Endothelial cell of hepatic sinusoid (primary cell): ENCODE measurements at regions not wholly inside any gene's neighbourhood (a gene's known extent, or its start where the extent isn't known, plus 50 kb on each side); places are given as distances from the start of the nearest gene placed in this dataset.

ENCODE experiments used
- in situ Hi-C: cut with HindIII; loops from 2 replicates; pipeline ENCODE4 v1.10.0; 2017; ENCODE audit warnings: low sequenced_read_pairs

DNA sequence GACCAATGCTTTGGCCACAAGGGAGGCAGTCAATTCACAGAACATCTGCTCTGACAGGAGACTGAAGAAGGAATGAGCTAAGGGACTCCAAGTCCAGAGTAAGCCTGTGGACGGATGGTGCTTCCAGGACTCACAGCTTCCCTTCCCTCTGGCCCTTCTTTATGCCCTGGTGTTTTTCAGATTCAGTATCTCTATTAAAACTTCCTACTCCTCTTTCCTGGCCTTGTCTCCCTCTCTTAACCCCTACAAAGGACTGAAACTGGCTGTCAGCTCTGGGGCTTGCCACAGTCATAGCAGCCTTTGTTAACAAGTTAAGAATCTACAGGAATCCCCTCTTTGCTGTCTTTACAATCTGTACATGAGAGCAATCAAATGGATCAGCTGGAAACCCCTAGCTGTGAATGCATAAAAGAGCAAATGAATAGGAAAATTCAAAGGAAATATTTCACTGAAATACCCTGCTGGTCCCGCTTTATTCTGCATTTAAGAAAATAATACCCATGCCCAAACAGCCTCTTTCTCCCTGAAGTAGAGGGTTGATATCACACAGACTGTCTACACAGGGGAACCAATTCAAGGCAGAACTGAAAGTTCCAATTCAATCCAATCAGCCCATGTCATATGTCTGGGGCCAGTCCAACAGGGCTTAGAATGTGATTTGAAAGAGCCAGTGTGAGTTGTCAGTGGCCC is 192.3 kb downstream of the MZT1 start:
- in situ Hi-C loops = no loop called here

- in situ Hi-C loops = no loop called here
Measured at GRCh38 chr13:72530471-72530870, 197.0 kb downstream of the MZT1 start.

- in situ Hi-C loops = no loop called here
Measured at GRCh38 chr13:72527333-72527732, 200.1 kb downstream of the MZT1 start.

- in situ Hi-C loops = no loop called here
Measured at GRCh38 chr13:72523593-72523992, 203.8 kb downstream of the MZT1 start.

DNA sequence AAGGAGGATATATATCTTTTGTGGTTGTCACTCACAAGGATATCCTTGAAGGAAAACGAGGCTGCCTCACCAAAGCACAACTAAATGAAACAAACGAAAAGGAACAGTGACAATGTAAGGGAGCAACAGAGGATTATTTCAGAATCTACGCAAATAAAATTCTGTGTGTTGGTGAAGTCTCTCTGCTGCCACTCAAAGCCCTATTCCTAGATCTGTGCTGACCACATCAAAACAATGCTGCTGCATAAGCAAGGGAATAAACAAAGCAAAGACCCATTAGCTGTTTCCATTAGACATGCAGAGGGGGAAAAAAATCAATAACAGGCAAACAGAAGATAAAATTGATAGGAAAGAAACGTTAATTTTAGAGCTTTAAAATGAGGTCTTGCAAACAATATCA is 204.4 kb downstream of the MZT1 start:
- in situ Hi-C loops = no loop called here

GRCh38 chr13:72521940-72522661 is 205.3 kb downstream of the MZT1 start:
- in situ Hi-C loops = no loop called here

DNA sequence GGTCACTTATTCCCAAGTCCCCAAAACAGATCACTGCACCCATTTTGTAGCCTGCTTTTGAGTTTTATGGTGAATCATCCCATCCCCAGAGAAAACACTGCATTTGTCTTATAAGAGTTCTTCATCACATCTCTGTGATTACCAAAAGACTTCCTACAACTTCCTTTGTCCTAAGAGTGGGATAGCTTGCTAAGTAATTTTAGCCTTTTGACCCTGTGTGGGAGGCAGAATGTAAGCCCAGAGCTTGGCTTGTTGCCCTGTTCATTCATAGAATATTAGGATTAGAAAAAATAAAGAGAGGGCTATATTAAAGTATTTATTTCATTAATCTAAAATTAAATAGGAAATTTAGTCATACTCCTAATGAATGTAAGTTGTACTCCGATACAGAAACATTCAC is 213.3 kb downstream of the MZT1 start:
- in situ Hi-C loops = no loop called here

DNA sequence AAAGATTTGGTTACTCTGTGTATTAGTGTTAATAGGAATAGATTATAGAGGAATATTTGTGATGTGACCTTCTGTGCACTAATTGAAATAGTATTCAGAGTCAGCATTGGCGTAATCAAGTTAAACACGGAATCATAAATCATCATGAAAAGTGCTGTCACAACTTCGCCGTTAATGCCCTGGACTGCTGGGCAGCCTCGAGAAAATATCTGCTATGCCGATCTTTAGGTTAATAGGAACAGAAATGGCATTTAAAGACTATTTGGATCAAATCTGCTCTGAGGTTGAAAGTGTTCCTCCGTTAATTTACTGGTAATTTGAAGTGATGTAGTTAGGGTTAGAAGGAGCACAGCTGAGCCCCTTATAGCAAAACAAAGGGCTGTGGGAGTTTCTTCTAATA is 219.0 kb downstream of the MZT1 start:
- in situ Hi-C loops = loop anchor here (5.0 kb wide), 1 partner anchor 54 kb away; no protein-coding TSS in a partner anchor

DNA sequence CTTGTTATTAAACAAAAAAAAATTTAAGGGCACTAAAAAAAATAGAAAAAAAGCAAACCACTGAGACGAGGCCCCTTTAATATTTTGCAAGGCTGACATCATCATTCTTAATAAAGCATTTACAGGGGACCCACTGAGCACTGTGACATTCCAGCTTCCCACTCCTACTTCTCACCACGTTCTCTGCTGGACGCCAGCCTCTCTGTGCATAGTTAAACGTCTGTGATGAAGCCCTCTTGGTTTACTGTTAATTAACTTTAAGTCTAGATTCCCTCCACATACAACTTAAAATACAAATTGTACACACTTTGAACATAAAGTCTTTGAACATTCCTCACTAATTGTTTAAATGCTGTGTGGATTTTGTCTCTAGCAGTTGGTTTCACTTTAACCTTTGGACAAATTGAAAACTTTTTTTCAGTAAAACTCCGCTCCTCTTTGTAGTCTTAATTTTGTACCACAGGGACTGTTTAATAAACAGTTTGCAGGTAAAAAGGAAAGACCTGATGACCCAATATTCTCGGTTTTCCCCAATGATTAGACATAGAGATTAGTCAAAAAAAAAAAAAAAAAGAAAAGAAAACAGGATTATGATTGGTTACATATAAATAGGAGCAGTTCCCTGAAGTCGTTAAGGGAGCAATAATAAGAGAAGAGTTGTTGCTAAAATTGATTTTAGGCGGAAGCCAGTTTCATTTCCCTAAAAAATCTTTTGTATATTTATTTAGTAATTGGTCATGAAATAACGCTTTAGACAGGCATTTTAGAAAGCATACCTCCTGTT is 219.8 kb downstream of the MZT1 start:
- in situ Hi-C loops = loop anchor here (5.0 kb wide), 1 partner anchor 55 kb away; no protein-coding TSS in a partner anchor

- in situ Hi-C loops = loop anchor here (5.0 kb wide), 1 partner anchor 56 kb away; no protein-coding TSS in a partner anchor
Measured at GRCh38 chr13:72506706-72507105, 220.7 kb downstream of the MZT1 start.

DNA sequence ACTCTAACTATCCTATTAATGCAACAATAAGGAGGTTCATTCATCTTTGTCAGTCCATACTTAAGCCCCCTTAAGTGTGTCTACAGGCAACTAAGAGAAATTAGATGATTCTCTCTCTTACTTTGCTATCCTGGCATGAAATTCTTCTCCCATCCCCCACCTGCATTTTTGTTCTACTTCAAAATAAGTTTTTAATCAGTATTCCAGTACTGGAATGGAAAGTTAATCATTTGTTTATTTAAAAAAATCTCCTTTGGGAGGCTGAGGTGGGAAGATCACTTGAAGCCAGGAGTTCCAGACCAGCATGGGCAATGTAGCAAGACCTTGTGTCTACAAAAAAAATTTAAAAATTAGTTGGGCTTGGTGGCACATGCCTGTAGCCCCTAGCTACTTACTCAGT is 222.1 kb downstream of the MZT1 start:
- in situ Hi-C loops = loop anchor here (5.0 kb wide), 1 partner anchor 57 kb away; no protein-coding TSS in a partner anchor

DNA sequence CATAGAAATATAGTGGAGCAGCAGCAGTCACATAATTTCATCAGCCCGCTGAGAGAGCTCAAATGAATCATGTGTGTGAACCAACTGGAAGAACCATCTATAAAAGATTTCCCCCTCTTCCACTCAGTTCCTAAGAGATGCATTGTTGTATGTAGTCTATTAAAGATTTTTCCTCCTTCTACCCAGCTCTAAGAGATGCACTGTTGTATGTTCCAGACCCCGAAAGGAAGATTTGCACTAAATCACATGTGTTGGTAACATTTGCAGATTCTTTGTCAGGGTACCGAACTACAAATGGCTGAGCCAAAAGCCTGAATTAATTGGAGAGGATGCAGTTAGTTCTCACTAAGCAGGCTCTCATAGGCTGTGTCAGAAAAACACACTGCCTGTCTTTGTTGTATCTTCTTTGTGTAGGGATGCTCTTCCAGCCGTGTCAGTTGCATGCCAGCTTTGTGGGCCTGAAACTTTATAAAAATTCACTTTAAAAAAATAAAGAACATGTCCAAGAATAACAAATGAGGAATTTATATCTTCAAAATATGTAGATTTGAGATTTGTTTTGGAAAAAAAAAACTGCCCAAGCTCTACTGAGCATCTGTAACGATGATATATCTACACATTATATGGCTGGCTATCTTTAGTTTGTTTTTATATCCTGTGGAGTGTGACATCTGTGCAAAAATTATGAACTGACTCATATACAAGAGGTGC is 223.1 kb downstream of the MZT1 start:
- in situ Hi-C loops = no loop called here

- in situ Hi-C loops = no loop called here
Measured at GRCh38 chr13:72500851-72501250, 226.6 kb downstream of the MZT1 start.

DNA sequence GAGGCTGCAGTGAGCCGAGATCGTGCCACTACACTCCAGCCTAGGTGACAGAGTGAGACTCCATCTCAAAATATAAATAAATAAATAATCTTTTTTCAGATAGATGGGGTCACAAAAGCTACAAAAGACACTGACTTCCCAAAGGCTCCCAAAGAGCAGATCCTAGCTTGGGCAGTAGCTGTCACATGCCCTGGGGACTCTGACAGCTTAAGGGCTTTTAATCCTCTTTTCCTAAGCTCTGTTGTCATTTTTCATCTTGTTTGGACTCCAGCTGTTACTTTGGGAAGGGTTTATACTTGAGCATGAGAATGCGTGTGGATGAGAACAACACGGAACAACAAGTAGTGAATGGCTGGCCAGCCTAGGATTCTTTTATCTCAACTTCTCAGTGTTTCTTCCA is 231.7 kb downstream of the MZT1 start:
- in situ Hi-C loops = no loop called here

- in situ Hi-C loops = no loop called here
Measured at GRCh38 chr13:72489751-72490150, 237.7 kb downstream of the MZT1 start.

DNA sequence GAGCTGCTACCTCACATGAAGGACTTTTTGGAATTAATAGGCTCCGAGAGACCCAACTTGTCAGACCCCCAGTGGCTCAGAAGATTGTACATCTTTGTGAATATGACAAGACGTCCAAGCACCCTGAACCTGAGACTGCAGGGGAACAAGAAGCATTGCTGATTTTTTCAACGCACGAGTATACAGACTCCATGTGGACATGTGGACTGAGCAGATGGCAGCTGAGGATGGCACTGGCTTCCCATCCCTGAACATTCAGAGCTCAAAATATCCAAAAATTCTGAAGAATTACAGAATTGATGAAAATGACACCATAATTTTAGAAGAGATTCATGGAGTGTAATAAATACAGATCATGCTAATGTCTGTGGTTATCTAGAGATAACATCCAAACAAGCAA is 254.1 kb downstream of the MZT1 start:
- in situ Hi-C loops = no loop called here

GRCh38 chr13:72469906-72470305 is 257.5 kb downstream of the MZT1 start:
- in situ Hi-C loops = no loop called here

DNA sequence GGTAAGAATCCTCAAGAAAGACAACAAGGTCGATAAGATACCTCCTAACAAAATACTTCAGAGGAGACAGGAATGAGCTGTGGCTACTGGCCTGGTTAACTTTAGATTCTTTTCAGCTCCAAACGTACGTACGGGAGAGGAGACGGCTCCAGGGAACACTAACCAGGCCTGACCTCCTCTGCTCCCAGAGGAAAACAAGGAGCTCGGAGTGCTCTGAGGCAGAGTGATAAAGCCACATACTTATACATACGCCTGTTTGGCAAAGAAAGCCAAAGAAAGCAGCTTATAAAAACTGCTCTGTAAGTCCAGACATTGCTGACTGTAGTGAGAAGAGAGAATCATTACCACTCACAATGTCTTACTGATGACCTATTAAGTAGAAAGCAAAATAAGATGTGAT is 263.9 kb downstream of the MZT1 start:
- in situ Hi-C loops = no loop called here

DNA sequence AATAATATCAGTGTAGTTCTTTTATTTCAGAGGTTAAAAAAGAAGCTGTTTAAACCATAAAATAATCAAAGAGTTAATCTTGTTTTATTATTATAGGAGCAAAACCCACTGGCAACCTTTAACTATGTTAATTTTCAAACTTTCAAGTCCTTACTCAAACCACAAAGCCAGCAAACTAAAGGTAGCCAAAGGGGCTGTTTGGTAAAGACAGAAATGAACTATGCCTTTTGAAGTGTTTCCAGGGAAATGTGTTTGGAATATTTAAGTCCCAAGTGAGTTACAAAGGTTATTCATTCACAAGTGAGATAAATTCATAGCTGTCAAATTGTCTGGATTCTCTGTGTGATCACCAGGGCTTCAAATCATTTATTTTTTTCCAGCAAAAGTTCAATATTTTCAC is 264.7 kb downstream of the MZT1 start:
- in situ Hi-C loops = no loop called here

DNA sequence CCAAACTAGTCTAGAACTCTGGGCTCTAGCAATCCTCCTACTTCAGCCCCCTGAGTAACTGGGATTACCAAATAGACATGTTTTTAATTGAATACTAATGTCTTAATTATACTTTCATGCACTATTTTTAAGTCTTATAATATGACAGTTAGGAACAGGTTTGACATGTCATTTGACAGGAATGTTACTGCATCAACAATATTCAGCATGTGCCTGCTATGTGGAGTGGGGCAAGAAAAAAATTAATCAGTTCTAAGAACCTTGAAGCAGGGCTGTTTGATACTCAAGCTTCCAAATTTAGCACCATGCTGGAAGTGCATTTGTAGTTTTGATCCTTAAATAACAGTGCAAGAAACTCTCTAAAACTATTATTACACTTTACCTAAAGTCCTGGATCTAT is 265.3 kb downstream of the MZT1 start:
- in situ Hi-C loops = no loop called here

- in situ Hi-C loops = no loop called here
Measured at GRCh38 chr13:72458701-72459100, 268.7 kb downstream of the MZT1 start.
